Activated CD4-positive, CD25-positive, alpha-beta regulatory T cell treated with anti-CD3 and anti-CD28 coated beads, Interleukin-2, amount 50 U/mL, for 72 hours (primary cell): ENCODE measurements at regions not wholly inside any gene's neighbourhood (a gene's known extent, or its start where the extent isn't known, plus 50 kb on each side); places are given as distances from the start of the nearest gene placed in this dataset.

Experiments
- DNase-seq: peaks from one replicate; pipeline ENCODE4 v3.0.0; 2021

GRCh38 chr3:117589454-117589853 lies 879.9 kb downstream of the TUSC7 start:
- no peak for DNase-seq

GRCh38 chr3:117595615-117596014 lies 886.0 kb downstream of the TUSC7 start:
- no peak for DNase-seq

- DNase-seq, result no peak
Measured at GRCh38 chr3:117596503-117596902, 886.9 kb downstream of the TUSC7 start.

DNA sequence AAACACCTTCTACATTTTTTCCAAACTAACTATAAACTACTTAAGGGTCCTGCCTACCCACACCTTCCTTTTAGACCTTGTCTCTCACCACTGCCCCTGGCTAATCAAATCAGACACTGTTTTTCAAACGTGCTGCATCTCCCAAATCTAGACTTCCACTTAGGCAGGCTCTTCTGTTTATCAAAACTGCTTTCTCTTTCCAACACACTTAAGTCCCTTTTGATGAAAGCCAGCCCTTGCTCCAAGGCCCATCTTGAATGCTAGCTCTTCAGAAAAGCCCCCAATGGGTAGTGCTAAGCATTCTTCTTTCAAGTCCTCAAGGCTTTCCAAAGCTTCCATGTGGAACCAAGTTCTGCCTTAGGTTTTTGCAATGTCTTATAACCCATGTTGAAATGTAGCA lies 888.3 kb downstream of the TUSC7 start:
- DNase-seq, result no peak

DNA sequence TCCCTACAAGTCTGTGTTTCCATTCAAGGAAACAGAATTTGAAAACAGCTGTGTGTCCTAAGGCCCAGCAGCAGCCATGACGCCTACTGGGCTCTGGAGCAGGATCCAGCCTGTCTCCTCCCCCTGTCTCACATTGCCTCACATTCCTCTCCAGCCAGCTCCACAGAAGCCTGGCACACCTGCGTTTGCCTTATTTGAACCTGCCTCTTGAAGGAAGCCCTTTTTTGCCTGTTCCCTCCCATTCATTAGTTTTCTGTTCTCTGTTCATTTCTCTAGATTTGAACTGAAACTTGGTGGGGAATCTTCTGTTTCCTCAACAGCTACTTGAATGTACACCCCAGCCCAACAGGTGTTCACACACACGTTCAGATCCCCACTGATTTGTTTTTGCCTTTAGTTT lies 890.5 kb downstream of the TUSC7 start:
- DNase-seq, result no peak

DNA sequence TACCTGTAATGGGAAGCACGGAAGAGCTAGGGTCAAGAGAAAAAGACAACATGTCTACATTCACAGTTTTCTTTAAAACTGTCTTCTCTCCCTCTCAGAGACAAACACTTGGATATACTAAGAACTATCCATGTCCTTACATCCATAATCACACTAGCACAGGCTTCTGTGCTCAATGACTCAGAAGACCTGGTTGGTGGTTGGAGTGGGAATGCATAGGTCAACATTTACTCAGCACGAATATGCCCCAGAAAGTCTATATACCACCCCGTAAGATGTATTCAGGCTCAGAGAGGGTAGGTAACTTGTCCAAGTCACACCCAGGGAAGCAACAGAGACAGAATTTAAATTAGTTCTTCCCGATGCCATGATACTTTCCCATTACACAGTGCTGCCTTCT lies 891.1 kb downstream of the TUSC7 start:
- no peak for DNase-seq

GRCh38 chr3:117602058-117602644 lies 892.6 kb downstream of the TUSC7 start:
- DNase-seq, result no peak

GRCh38 chr3:117603097-117603496 lies 893.5 kb downstream of the TUSC7 start:
- DNase-seq, result no peak

- no peak for DNase-seq
Measured at GRCh38 chr3:117606866-117607265, 897.3 kb downstream of the TUSC7 start.

DNA sequence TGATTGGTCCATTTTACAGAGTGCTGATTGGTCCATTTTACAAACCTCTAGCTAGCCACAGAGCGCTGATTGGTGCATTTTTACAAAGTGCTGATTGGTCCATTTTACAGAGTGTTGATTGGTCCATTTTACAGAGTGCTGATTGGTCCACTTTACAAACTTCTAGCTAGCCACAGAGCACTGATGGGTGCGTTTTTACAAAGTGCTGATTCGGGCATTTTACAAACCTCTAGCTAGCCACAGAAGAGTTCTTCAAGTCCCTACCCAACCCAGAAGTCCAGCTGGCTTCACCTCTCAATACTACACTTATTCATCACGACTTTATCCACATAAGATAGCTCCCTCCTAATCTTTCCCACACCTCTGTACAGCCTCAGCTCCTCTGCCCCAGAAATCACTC lies 899.8 kb downstream of the TUSC7 start:
- no peak for DNase-seq

DNA sequence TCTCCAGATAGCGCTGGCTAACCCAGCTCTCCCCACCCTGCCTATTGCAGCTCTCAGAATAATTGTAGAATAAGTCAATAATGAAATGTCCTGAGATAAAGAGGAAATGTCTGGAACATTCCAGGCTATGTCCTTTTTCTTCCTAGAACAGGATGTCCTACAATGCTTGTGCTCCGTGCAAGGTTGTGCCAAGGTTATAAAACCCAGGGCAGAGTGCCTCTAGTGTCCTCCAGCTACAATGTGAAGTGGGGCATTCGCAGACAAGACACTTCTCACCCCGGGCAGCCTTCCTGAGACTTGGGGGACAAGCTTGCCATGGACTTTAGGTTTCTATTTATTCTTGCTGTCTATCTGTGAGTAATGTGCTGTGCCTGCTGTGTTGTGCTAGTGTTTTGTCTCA lies 900.6 kb downstream of the TUSC7 start:
- DNase-seq, result no peak

GRCh38 chr3:117611211-117611610 lies 901.6 kb downstream of the TUSC7 start:
- no peak for DNase-seq

DNA sequence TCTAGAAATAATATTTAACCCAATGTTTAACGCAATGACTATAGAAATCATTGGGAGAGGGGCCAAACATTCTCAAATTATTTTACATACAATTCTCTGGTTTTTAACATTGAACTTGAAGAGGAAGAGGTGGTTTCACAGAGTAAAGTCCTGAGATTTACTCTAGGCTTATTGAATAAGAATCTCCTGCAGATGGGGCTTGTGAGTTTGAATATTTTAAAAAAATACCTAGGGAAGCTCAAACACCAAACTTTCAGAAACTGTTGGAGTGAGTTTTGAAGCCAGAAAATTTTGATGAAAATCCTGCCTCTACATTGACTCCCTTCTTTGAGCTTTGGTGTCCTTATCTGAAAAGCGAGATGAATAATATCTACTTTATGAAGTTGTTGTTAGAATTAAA lies 906.6 kb downstream of the TUSC7 start:
- DNase-seq, result no peak

DNA sequence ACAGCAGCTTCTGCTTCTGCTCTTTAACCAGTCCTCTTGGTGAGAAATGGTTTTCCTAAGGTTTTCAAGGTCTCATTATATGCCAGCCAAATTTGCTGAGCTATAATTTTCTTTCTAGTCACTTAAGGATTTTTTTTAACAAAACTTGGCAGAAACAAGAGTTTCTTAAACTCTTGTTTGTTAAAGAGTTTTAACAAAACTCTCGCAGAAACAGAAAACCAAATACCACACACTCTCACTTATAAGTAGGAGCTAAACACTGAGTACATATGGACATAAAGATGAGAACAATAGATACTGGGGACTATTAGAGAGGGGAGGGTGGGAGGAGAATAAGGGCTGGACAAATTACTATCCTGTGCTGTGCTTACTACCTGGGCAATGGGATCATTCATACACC lies 908.3 kb downstream of the TUSC7 start:
- no peak for DNase-seq

GRCh38 chr3:117618462-117618861 lies 908.9 kb downstream of the TUSC7 start:
- no peak for DNase-seq

GRCh38 chr3:117619805-117620204 lies 910.2 kb downstream of the TUSC7 start:
- DNase-seq, result no peak

DNA sequence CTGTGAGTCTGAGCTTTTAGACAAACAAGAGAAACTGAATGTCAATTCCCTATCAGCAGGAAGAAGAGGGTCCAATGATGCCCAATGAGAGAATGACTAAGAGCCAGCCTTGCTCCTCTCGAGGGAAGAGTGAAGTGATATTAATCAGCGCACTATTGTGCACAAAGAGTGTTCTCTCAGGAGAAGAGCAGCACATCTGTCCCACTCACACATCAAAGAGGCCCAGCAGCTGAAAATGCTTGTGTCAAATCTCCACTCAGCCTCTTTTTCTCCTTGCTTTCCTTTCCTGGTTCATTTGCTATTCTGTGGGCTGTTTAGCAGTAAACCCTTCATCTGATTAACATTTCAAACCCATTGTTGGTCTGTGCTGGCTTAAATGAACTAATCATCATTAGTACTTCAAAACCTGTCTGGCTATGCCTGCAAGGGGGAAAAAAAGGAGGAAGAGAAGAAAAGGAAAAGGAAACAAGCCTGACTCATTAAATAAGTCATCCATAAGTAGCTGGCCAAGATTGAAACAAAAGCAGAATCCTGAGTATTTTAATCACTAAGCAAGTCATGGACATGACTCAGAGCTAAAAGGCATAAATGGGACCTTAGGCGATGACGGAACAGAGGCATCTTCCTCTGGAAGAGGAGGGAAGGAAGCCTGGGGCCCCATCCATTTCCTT lies 912.7 kb downstream of the TUSC7 start:
- no peak for DNase-seq

GRCh38 chr3:117624424-117624823 lies 914.8 kb downstream of the TUSC7 start:
- no peak for DNase-seq

- no peak for DNase-seq
Measured at GRCh38 chr3:117625174-117625573, 915.6 kb downstream of the TUSC7 start.

DNA sequence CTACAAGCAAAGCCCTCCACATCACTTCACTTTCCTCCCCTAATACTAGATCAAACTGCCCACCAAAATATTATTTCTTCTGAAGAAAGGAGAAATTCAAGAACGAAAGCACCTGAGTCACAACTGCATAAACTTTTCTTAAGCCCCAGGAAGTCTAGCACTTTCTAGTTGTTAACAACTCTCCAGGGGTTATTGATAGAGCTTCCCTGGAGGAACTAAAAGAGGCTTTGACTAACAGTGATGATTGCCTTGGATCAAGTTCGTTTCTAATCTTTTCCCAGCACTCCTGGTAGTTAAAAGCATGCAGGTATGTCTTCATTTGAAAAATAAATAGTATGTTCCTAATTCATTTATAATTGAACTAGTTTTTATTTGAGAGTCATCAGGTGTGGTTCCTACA lies 917.0 kb downstream of the TUSC7 start:
- DNase-seq, result no peak

DNA sequence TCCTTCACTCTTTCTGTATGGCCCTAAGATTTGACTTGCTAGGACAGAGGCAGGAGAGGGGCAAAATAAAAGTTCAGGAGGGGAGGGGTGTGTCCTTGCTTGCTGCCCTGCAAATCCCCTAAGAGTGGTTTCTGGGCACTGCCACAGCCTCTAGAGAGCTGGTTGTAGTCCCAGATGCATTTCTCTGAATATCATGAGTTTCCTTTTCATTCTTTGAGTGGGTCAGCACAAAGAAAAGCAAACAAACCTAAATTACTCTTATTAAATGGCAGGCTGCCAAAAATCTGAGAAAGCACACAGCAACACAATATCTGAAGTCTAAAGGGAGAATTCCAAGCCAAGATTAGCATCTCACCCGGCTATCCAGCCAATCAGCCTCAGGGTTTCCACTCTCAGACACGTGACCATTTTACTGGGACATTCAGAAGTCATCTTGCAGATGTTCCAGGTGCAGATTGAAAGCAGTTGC lies 919.3 kb downstream of the TUSC7 start:
- DNase-seq, result no peak

DNA sequence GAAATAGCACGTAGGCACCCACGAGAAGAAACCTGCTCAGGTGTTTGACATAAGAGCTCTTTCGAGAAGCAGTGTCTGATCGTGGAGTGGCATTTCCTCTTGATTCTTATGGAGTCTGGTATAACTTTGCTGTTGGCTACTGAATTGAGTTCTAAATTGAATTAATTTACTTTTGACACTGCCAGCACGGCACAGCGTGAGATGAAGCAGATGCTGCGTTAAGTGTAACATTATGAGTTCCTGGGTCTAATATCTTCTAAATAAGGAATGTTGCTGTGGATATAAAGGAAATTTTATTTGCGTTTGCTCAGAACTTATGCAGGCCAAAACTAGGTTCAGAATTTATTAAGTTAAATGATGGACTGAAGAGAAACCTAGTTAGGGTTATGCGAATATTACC lies 919.9 kb downstream of the TUSC7 start:
- no peak for DNase-seq

DNA sequence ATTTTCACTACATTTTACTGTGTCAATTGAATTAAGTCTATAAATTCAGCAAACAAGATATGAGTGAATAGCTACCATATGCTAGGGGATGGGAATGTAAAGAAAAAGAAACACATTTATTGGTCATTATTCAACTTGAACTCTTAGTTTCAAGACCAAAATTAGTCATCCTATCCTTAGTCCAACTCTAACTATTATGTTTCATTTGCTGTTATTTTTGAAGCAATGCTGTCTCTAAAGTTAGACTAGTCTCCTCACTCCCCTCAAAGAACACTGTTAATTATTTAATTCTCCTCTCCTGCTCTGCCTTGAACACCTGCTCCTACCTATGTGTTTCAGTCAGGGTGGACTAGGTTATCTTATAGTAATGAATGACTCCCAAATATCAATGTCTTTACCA lies 920.9 kb downstream of the TUSC7 start:
- DNase-seq, result no peak

GRCh38 chr3:117630885-117631284 lies 921.3 kb downstream of the TUSC7 start:
- DNase-seq, result no peak

- no peak for DNase-seq
Measured at GRCh38 chr3:117631781-117632180, 922.2 kb downstream of the TUSC7 start.
